KOPT-K1 (cell line): ENCODE measurements at regions not wholly inside any gene's neighbourhood (a gene's known extent, or its start where the extent isn't known, plus 50 kb on each side); places are given as distances from the start of the nearest gene placed in this dataset.

Experiments
- H3K27ac ChIP-seq: fragments of 200-600 bp; sonication (generic); 2 replicates; pipeline ENCODE4 v1.5.1; 2016; ENCODE audit warnings: antibody characterized with exemption, mild to moderate bottlenecking, low read depth, low read length; ENCODE audit not compliant: poor library complexity, severe bottlenecking
- H3K36me3 ChIP-seq: fragments of 200-600 bp; sonication (generic); 2 replicates; pipeline ENCODE4 v1.5.1; 2017; ENCODE audit warnings: antibody characterized with exemption, mild to moderate bottlenecking, low read length, moderate library complexity; ENCODE audit not compliant: insufficient read depth
- H3K9me3 ChIP-seq: fragments of 200-600 bp; sonication (generic); 2 replicates; pipeline ENCODE4 v1.5.1; 2017; ENCODE audit warnings: antibody characterized with exemption, low read length, mild to moderate bottlenecking; ENCODE audit not compliant: insufficient read depth, poor library complexity, severe bottlenecking

GRCh38 chr5:42888771-42889170 lies 77.1 kb upstream of the SELENOP start:
- no peaks in the 10 kb centered on the region for H3K36me3 ChIP-seq
- no peak overlapping the region for H3K27ac ChIP-seq
- no peaks in the 10 kb centered on the region for H3K9me3 ChIP-seq

GRCh38 chr5:42887575-42887974 lies 75.9 kb upstream of the SELENOP start:
- no peaks in the 10 kb centered on the region for H3K36me3 ChIP-seq
- no peaks in the 10 kb centered on the region for H3K9me3 ChIP-seq
- H3K27ac ChIP-seq, result no peak overlapping the region

- no peaks in the 10 kb centered on the region for H3K9me3 ChIP-seq
- no peak overlapping the region for H3K27ac ChIP-seq
- H3K36me3 ChIP-seq, result no peaks in the 10 kb centered on the region
Observed at GRCh38 chr5:42887097-42887496, 75.4 kb upstream of the SELENOP start.

GRCh38 chr5:42886635-42887034 lies 74.9 kb upstream of the SELENOP start:
- Histone ChIP-seq H3K9me3 (no peaks in the 10 kb centered on the region), H3K36me3 (no peaks in the 10 kb centered on the region), H3K27ac (no peak overlapping the region)

- Histone ChIP-seq H3K9me3 (no peaks in the 10 kb centered on the region), H3K27ac (no peak overlapping the region), H3K36me3 (no peaks in the 10 kb centered on the region)
Observed at GRCh38 chr5:42884326-42884725, 72.6 kb upstream of the SELENOP start.

- Histone ChIP-seq H3K36me3 (no peaks in the 10 kb centered on the region), H3K9me3 (no peaks in the 10 kb centered on the region), H3K27ac (no peak overlapping the region)
Observed at GRCh38 chr5:42881416-42882117, 69.9 kb upstream of the SELENOP start.

GRCh38 chr5:42880496-42881150 lies 68.9 kb upstream of the SELENOP start:
- H3K27ac ChIP-seq, result no peak overlapping the region
- no peaks in the 10 kb centered on the region for H3K9me3 ChIP-seq
- H3K36me3 ChIP-seq, result no peaks in the 10 kb centered on the region

- no peaks in the 10 kb centered on the region for H3K36me3 ChIP-seq
- no peak overlapping the region for H3K27ac ChIP-seq
- no peaks in the 10 kb centered on the region for H3K9me3 ChIP-seq
Observed at GRCh38 chr5:42879291-42879690, 67.6 kb upstream of the SELENOP start.

- no peaks in the 10 kb centered on the region for H3K36me3 ChIP-seq
- no peaks in the 10 kb centered on the region for H3K9me3 ChIP-seq
- no peak overlapping the region for H3K27ac ChIP-seq
Observed at GRCh38 chr5:42878550-42878949, 66.9 kb upstream of the SELENOP start.

GRCh38 chr5:42878041-42878440 lies 66.3 kb upstream of the SELENOP start:
- H3K27ac ChIP-seq, result no peak overlapping the region
- no peaks in the 10 kb centered on the region for H3K36me3 ChIP-seq
- no peaks in the 10 kb centered on the region for H3K9me3 ChIP-seq

GRCh38 chr5:42877431-42877830 lies 65.7 kb upstream of the SELENOP start:
- no peak overlapping the region for H3K27ac ChIP-seq
- no peaks in the 10 kb centered on the region for H3K9me3 ChIP-seq
- no peaks in the 10 kb centered on the region for H3K36me3 ChIP-seq

- H3K36me3 ChIP-seq, result no peaks in the 10 kb centered on the region
- H3K9me3 ChIP-seq, result no peaks in the 10 kb centered on the region
- H3K27ac ChIP-seq, result no peak overlapping the region
Observed at GRCh38 chr5:42876375-42876844, 64.7 kb upstream of the SELENOP start.

- Histone ChIP-seq H3K9me3 (no peaks in the 10 kb centered on the region), H3K27ac (no peak overlapping the region), H3K36me3 (no peaks in the 10 kb centered on the region)
Observed at GRCh38 chr5:42875785-42876374, 64.2 kb upstream of the SELENOP start.

- Histone ChIP-seq H3K9me3 (no peaks in the 10 kb centered on the region), H3K27ac (no peak overlapping the region), H3K36me3 (no peaks in the 10 kb centered on the region)
Observed at GRCh38 chr5:42875211-42875610, 63.5 kb upstream of the SELENOP start.

GRCh38 chr5:42874621-42875198 lies 63.0 kb upstream of the SELENOP start:
- H3K36me3 ChIP-seq, result no peaks in the 10 kb centered on the region
- H3K9me3 ChIP-seq, result no peaks in the 10 kb centered on the region
- no peak overlapping the region for H3K27ac ChIP-seq
